PC-9 (cell line): ENCODE measurements at regions not wholly inside any gene's neighbourhood (a gene's known extent, or its start where the extent isn't known, plus 50 kb on each side); places are given as distances from the start of the nearest gene placed in this dataset.

Experiments used
- BruUV-seq: library from RNA; stranded (reverse); fragments of 400-500 nt; replicated peaks from 2 replicates; lab custom pipeline; 2021; lab: Mats Ljungman, UMichigan
- CTCF ChIA-PET: fragments of 300-600 bp; sonication (Branson Sonifier 250); formaldehyde crosslinking; loops from one replicate; lab custom pipeline; 2022; ENCODE audit warnings: antibody characterized with exemption; lab: Charles Lee
- POLR2A ChIA-PET: fragments of 300-600 bp; sonication (Branson Sonifier 250); formaldehyde crosslinking; loops from one replicate; lab custom pipeline; 2022; ENCODE audit warnings: antibody characterized with exemption; ENCODE audit not compliant: unreplicated experiment; lab: Charles Lee
- DNase-seq, 2 experiments: peaks; one replicate each; pipeline versions ENCODE4 v3.0.0 to v3.0.0-alpha.2; 2015 to 2022; ENCODE audit warnings: mixed read lengths in 1 of 2
- H2AFZ ChIP-seq: fragments of 200-600 bp; sonication (generic); 2 replicates; pipeline ENCODE4 v1.8.1; 2017; ENCODE audit warnings: antibody characterized with exemption
- H3F3A ChIP-seq: fragments of 200-600 bp; sonication (generic); 2 replicates; pipeline ENCODE4 v1.8.1; 2017; ENCODE audit warnings: antibody characterized with exemption, mild to moderate bottlenecking, low read depth; ENCODE audit not compliant: insufficient read depth
- H3K27ac ChIP-seq: fragments of 200-600 bp; sonication (generic); 2 replicates; pipeline ENCODE4 v1.6.1; 2016; ENCODE audit warnings: mixed run types
- H3K27me3 ChIP-seq: fragments of 200-600 bp; sonication (generic); 2 replicates; pipeline ENCODE4 v1.6.1; 2016; ENCODE audit warnings: low read depth, mixed run types; ENCODE audit not compliant: insufficient read depth
- H3K36me3 ChIP-seq: fragments of 200-600 bp; sonication (generic); 2 replicates; pipeline ENCODE4 v1.6.1; 2016; ENCODE audit warnings: low read depth, mixed run types
- H3K4me1 ChIP-seq: fragments of 200-600 bp; sonication (generic); replicated peaks from 2 replicates; pipeline ENCODE4 v1.6.1; 2016; ENCODE audit warnings: mixed run types; ENCODE audit not compliant: insufficient read depth
- H3K4me2 ChIP-seq: fragments of 200-600 bp; sonication (generic); 2 replicates; pipeline ENCODE4 v1.6.1; 2017; ENCODE audit warnings: mixed run types
- H3K4me3 ChIP-seq: fragments of 200-600 bp; sonication (generic); 2 replicates; pipeline ENCODE4 v1.6.1; 2016; ENCODE audit warnings: mixed run types
- H3K79me2 ChIP-seq: fragments of 200-600 bp; sonication (generic); 2 replicates; pipeline ENCODE4 v1.6.1; 2017; ENCODE audit warnings: low read depth, mixed run types
- H3K9me2 ChIP-seq: fragments of 200-600 bp; sonication (generic); 2 replicates; pipeline ENCODE4 v1.8.1; 2017; ENCODE audit warnings: mild to moderate bottlenecking; ENCODE audit not compliant: insufficient read depth
- H3K9me3 ChIP-seq: fragments of 200-600 bp; sonication (generic); 2 replicates; pipeline ENCODE4 v1.8.1; 2016; ENCODE audit warnings: low read depth; ENCODE audit not compliant: insufficient read depth
- H4K20me1 ChIP-seq: fragments of 200-600 bp; sonication (generic); 2 replicates; pipeline ENCODE4 v1.8.1; 2017; ENCODE audit not compliant: insufficient read depth
- CTCF ChIP-seq: fragments of 200-600 bp; sonication (generic); conservative IDR thresholded peaks from 2 replicates; pipeline ENCODE4 v1.6.1; 2017; ENCODE audit warnings: mixed run types, antibody characterized with exemption, mild to moderate bottlenecking, moderate library complexity
- EZH2 ChIP-seq: fragments of 200-600 bp; sonication (generic); IDR thresholded peaks from 2 replicates; pipeline ENCODE4 v1.8.0; 2017; ENCODE audit warnings: antibody characterized with exemption, low read depth
- intact Hi-C: fragments of 100-400 bp; cut with micrococcal nuclease; formaldehyde crosslinking; loops from one replicate; pipeline ENCODE4 v1.10.0; 2022; ENCODE audit not compliant: unreplicated experiment

DNA sequence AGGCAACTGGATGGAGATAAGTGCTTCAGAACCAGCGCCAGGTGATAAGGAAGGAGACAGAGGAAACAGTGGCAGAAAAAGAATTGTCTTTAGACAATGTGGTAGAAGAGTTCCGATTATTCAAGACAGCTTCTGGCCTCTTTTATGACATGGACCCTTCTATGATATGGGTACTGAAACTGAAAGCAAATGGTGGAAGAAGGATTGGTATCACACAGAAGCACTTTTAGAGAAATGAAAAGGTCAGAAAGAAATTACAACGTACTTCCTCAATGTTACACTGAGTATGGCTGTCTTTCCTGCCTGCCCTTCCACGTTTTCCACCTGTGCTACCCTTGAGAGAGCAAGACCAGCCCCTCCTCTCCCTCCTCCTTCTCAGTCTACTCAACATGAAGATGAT is 959.3 kb downstream of the DNAH5 start:
- H3K36me3 ChIP-seq, result no peaks in the 10 kb centered on the region
- H3F3A ChIP-seq, result no peaks in the 10 kb centered on the region
- TF ChIP-seq EZH2 (no peak), CTCF (no peak)
- BruUV-seq, result no TSS peak
- no peaks in the 10 kb centered on the region; the same call in 1 of the 2 replicates for H3K9me3 ChIP-seq
- no peaks in the 10 kb centered on the region for H3K9me2 ChIP-seq
- H4K20me1 ChIP-seq, result no peaks in the 10 kb centered on the region
- POLR2A ChIA-PET, result no interaction called here
- H3K79me2 ChIP-seq, result no peaks in the 10 kb centered on the region
- H3K27ac ChIP-seq, result no peak overlapping the region
- 0 out of 2 replicates have a peak overlapping the region, but pooled peaks have one; percentile 52 for H2AFZ ChIP-seq
- no peaks in the 10 kb centered on the region for H3K4me1 ChIP-seq
- no peak overlapping the region for H3K4me3 ChIP-seq
- CTCF ChIA-PET, result no interaction called here
- intact Hi-C loops, result no loop called here
- DNase-seq, result no peak
- no peak overlapping the region for H3K4me2 ChIP-seq
- no peaks in the 10 kb centered on the region for H3K27me3 ChIP-seq

DNA sequence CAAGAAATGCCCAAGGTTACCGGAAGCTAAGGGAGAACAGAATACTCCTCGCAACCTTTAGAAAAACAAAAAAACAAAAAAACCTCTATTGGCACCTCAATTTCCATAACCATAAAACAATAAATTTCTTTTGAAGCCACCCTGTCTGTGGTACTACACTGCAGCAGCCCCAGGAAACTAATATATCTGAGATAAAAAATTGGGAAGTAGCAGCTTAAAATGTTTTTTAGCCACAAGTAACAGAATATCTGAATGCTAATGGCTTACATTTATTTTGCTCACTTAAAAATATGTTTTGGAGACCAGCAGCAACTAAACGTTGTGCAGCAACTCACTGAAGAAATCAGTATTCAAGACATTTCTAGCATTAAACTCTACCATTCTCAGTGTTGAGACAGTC is 969.6 kb downstream of the DNAH5 start:
- H3K4me2 ChIP-seq, result no peak overlapping the region
- TF ChIP-seq EZH2, result no peak
- no peaks in the 10 kb centered on the region for H3K4me1 ChIP-seq
- H3K9me2 ChIP-seq, result no peaks in the 10 kb centered on the region; the same call in 1 of the 2 replicates
- DNase-seq, result no peak
- POLR2A ChIA-PET, result no interaction called here
- no peak overlapping the region for H2AFZ ChIP-seq
- intact Hi-C loops, result no loop called here
- no peaks in the 10 kb centered on the region for H3K79me2 ChIP-seq
- H3K27ac ChIP-seq, result no peak overlapping the region
- H3K36me3 ChIP-seq, result no peaks in the 10 kb centered on the region
- no peak overlapping the region for H3K4me3 ChIP-seq
- no peaks in the 10 kb centered on the region for H3K9me3 ChIP-seq
- no peaks in the 10 kb centered on the region for H3F3A ChIP-seq
- no peaks in the 10 kb centered on the region for H4K20me1 ChIP-seq
- BruUV-seq, result no TSS peak
- CTCF ChIA-PET, result no interaction called here
- H3K27me3 ChIP-seq, result no peaks in the 10 kb centered on the region

GRCh38 chr5:12965804-12966203 is 978.7 kb downstream of the DNAH5 start:
- intact Hi-C loops, result no loop called here
- TF ChIP-seq CTCF (no peak), EZH2 (no peak)
- CTCF ChIA-PET, result no interaction called here
- Histone ChIP-seq H3K27me3 (no peaks in the 10 kb centered on the region), H3K9me3 (no peaks in the 10 kb centered on the region), H3F3A (no peaks in the 10 kb centered on the region), H3K4me3 (no peak overlapping the region), H3K27ac (no peak overlapping the region), H3K4me2 (no peak overlapping the region), H3K9me2 (no peaks in the 10 kb centered on the region), H3K4me1 (no peaks in the 10 kb centered on the region), H4K20me1 (no peaks in the 10 kb centered on the region), H3K79me2 (no peaks in the 10 kb centered on the region), H3K36me3 (no peaks in the 10 kb centered on the region), H2AFZ (no peak overlapping the region)
- POLR2A ChIA-PET, result no interaction called here
- DNase-seq, result no peak
- BruUV-seq, result no TSS peak

DNA sequence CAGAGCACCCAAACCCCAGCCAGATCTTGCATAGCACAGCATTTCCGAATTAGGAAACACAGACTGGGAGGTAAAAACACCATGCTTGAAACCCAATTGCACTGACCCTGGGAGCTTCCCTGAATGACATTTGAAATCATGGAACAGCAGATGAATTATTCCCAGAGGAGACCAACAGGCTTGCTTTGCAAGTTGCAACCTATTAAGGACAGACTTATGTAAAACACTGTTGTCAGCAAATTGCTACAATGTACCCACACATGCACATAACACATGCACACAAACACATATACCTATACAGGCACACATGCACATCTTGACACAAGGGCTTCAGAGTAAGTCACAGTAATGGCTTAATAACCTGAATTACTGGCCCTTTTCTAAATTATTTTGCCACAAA is 984.8 kb downstream of the DNAH5 start:
- intact Hi-C loops, result no loop called here
- no peak overlapping the region for H3K4me3 ChIP-seq
- no peak for TF ChIP-seq CTCF
- TF ChIP-seq EZH2, result no peak
- no peaks in the 10 kb centered on the region for H3K9me3 ChIP-seq
- no peak overlapping the region for H2AFZ ChIP-seq
- H3K9me2 ChIP-seq, result no peaks in the 10 kb centered on the region
- no peaks in the 10 kb centered on the region for H3F3A ChIP-seq
- H4K20me1 ChIP-seq, result no peaks in the 10 kb centered on the region
- H3K36me3 ChIP-seq, result no peaks in the 10 kb centered on the region
- DNase-seq, result no peak
- no TSS peak for BruUV-seq
- ChIA-PET CTCF (interaction anchor here (0.8 kb wide), 1 partner anchor 1439 kb away, joined by 3 read pairs; no protein-coding TSS in a partner anchor), POLR2A (interaction anchor here (0.8 kb wide), 1 partner anchor 7 kb away, joined by 14 read pairs; no protein-coding TSS in a partner anchor)
- no peaks in the 10 kb centered on the region for H3K27me3 ChIP-seq
- no peak overlapping the region for H3K4me2 ChIP-seq
- H3K4me1 ChIP-seq, result no peaks in the 10 kb centered on the region
- H3K27ac ChIP-seq, result no peak overlapping the region
- H3K79me2 ChIP-seq, result no peaks in the 10 kb centered on the region
